IMR-90 (cell line): ENCODE measurements at regions not wholly inside any gene's neighbourhood (a gene's known extent, or its start where the extent isn't known, plus 50 kb on each side); places are given as distances from the start of the nearest gene placed in this dataset.

Experiments used
- ATAC-seq: fragments of 200-7000 bp; cut with Tn5 transposase; 2 replicates; pipeline ENCODE4 v1.9.1; 2020; ENCODE audit warnings: low read depth, mild to moderate bottlenecking, moderate library complexity
- BruUV-seq: library from RNA; stranded (reverse); fragments of 400-500 nt; replicated peaks from 2 replicates; lab custom pipeline; 2021; lab: Mats Ljungman, UMichigan
- CTCF ChIA-PET: fragments of 300-600 bp; formaldehyde crosslinking; extraction: SDS; loops from one replicate; lab custom pipeline; 2021; ENCODE audit warnings: antibody characterized with exemption; lab: Yijun Ruan, JAX
- POLR2A ChIA-PET: fragments of 300-600 bp; sonication (Branson Sonifier 250); formaldehyde crosslinking; loops from one replicate; lab custom pipeline; 2022; ENCODE audit warnings: antibody characterized with exemption; ENCODE audit not compliant: unreplicated experiment; lab: Charles Lee
- DNase-seq: peaks from one replicate; pipeline ENCODE4 v3.0.0; 2013
- H2AFZ ChIP-seq: replicated peaks from 2 replicates; pipeline ENCODE3; 2013; ENCODE audit warnings: low read length, mild to moderate bottlenecking; ENCODE audit not compliant: poor library complexity
- H2AK5ac ChIP-seq: 2 replicates; pipeline ENCODE4 v1.6.1; 2013; ENCODE audit warnings: low read depth, low read length, inconsistent platforms
- H2AK9ac ChIP-seq: replicated peaks from 2 replicates; pipeline ENCODE3; 2013; ENCODE audit warnings: mild to moderate bottlenecking, low read depth, low read length, moderate library complexity; ENCODE audit not compliant: poor library complexity
- H2BK120ac ChIP-seq: 2 replicates; pipeline ENCODE4 v1.6.1; 2013; ENCODE audit warnings: low read depth, low read length, inconsistent platforms
- H2BK15ac ChIP-seq: 3 replicates; pipeline ENCODE4 v1.6.1; 2013; ENCODE audit warnings: low read depth, low read length, inconsistent platforms
- H2BK20ac ChIP-seq: 2 replicates; pipeline ENCODE4 v1.6.1; 2013; ENCODE audit warnings: low read depth, mild to moderate bottlenecking, inconsistent platforms, low read length, moderate library complexity
- H2BK5ac ChIP-seq: 2 replicates; pipeline ENCODE4 v1.6.1; 2013; ENCODE audit warnings: mild to moderate bottlenecking, low read depth, low read length, inconsistent platforms; ENCODE audit not compliant: poor library complexity, severe bottlenecking
- H3K14ac ChIP-seq: replicated peaks from 2 replicates; pipeline ENCODE4 v1.6.1; 2013; ENCODE audit warnings: low read depth, low read length, inconsistent platforms
- H3K18ac ChIP-seq: 2 replicates; pipeline ENCODE4 v1.6.1; 2013; ENCODE audit warnings: low read depth, low read length, control low read depth
- H3K23ac ChIP-seq: 2 replicates; pipeline ENCODE4 v1.6.1; 2013; ENCODE audit warnings: low read depth, low read length, inconsistent platforms
- H3K27ac ChIP-seq: 2 replicates; pipeline ENCODE4 v1.5.1; 2013; ENCODE audit warnings: mild to moderate bottlenecking, control low read depth, low read length; ENCODE audit not compliant: insufficient read depth
- H3K27me3 ChIP-seq: 2 replicates; pipeline ENCODE4 v1.6.1; 2013; ENCODE audit warnings: low read length; ENCODE audit not compliant: control insufficient read depth, insufficient read depth
- H3K36me3 ChIP-seq: 2 replicates; pipeline ENCODE4 v1.6.1; 2013; ENCODE audit warnings: low read length, mixed read lengths; ENCODE audit not compliant: control insufficient read depth, insufficient read depth
- H3K4ac ChIP-seq: 2 replicates; pipeline ENCODE4 v1.6.1; 2013; ENCODE audit warnings: low read depth, low read length, inconsistent platforms
- H3K4me1 ChIP-seq: 2 replicates; pipeline ENCODE4 v1.6.1; 2013; ENCODE audit warnings: low read length, mixed read lengths; ENCODE audit not compliant: control insufficient read depth, insufficient read depth
- H3K4me2 ChIP-seq: 2 replicates; pipeline ENCODE4 v1.6.1; 2013; ENCODE audit warnings: low read depth, mild to moderate bottlenecking, control low read depth, low read length, moderate library complexity
- H3K4me3 ChIP-seq: 2 replicates; pipeline ENCODE4 v1.5.1; 2013; ENCODE audit warnings: low read depth, mild to moderate bottlenecking, control low read depth, low read length, moderate library complexity; ENCODE audit not compliant: insufficient read depth
- H3K56ac ChIP-seq: 2 replicates; pipeline ENCODE4 v1.6.1; 2013; ENCODE audit warnings: low read length, inconsistent platforms; ENCODE audit not compliant: insufficient read depth; ENCODE audit errors: extremely low read depth
- H3K79me1 ChIP-seq, 2 experiments: 2 replicates each; pipeline ENCODE4 v1.6.1; 2013; ENCODE audit warnings: low read length in 2 of 2, inconsistent platforms in 1 of 2, low read depth in 1 of 2
- H3K9ac ChIP-seq: 2 replicates; pipeline ENCODE4 v1.6.1; 2013; ENCODE audit warnings: low read depth, low read length, control low read depth
- H3K9me1 ChIP-seq: 2 replicates; pipeline ENCODE4 v1.6.1; 2013; ENCODE audit warnings: low read length, inconsistent platforms; ENCODE audit not compliant: insufficient read depth
- H3K9me3 ChIP-seq: 2 replicates; pipeline ENCODE4 v1.6.1; 2013; ENCODE audit warnings: low read length; ENCODE audit not compliant: control insufficient read depth, insufficient read depth
- H4K20me1 ChIP-seq: 2 replicates; pipeline ENCODE4 v1.6.1; 2013; ENCODE audit warnings: low read length, inconsistent platforms; ENCODE audit not compliant: insufficient read depth
- H4K5ac ChIP-seq: 2 replicates; pipeline ENCODE4 v1.6.1; 2013; ENCODE audit warnings: mild to moderate bottlenecking, low read depth, low read length, control low read depth
- H4K8ac ChIP-seq, 2 experiments: 2 replicates each; pipeline ENCODE4 v1.6.1; 2013; ENCODE audit warnings: low read depth in 2 of 2, low read length in 2 of 2, control low read depth in 1 of 2, inconsistent platforms in 1 of 2
- H4K91ac ChIP-seq: 2 replicates; pipeline ENCODE4 v1.6.1; 2013; ENCODE audit warnings: low read depth, low read length, inconsistent platforms; ENCODE audit not compliant: insufficient read depth
- CEBPB ChIP-seq: IDR thresholded peaks from 2 replicates; pipeline ENCODE4 v1.6.1; 2012; ENCODE audit warnings: low read depth, low read length, improper control_type of control experiment
- FOS ChIP-seq: fragments of 150-350 bp; IDR thresholded peaks from 2 replicates; pipeline ENCODE4 v1.6.1; 2016; ENCODE audit warnings: low read depth, low read length
- MAZ ChIP-seq: IDR thresholded peaks from 2 replicates; pipeline ENCODE4 v1.6.1; 2012; ENCODE audit warnings: low read depth, mild to moderate bottlenecking, low read length, improper control_type of control experiment, moderate library complexity, borderline replicate concordance
- RAD21 ChIP-seq: IDR thresholded peaks from 2 replicates; pipeline ENCODE4 v1.6.1; 2012; ENCODE audit warnings: low read length, improper control_type of control experiment
- RCOR1 ChIP-seq: IDR thresholded peaks from 2 replicates; pipeline ENCODE4 v1.6.1; 2012; ENCODE audit warnings: mild to moderate bottlenecking, low read length, improper control_type of control experiment; ENCODE audit not compliant: insufficient replicate concordance
- SMC3 ChIP-seq: fragments of 150-350 bp; IDR thresholded peaks from 2 replicates; pipeline ENCODE4 v1.6.1; 2016; ENCODE audit warnings: low read depth, mild to moderate bottlenecking, antibody characterized with exemption, low read length, moderate library complexity
- WGBS, 2 experiments: methylation state at CpG; one replicate each; pipeline versions ENCODE4 v1.1.5 to v1.1.7; 2013; ENCODE audit warnings: missing lambda C conversion rate in 2 of 2; ENCODE audit not compliant: insufficient read length in 1 of 2; ENCODE audit errors: extremely low coverage in 2 of 2; 5-methylcytosine and 5-hydroxymethylcytosine counted together
- dilution Hi-C: fragments of 300-500 bp; cut with HindIII; formaldehyde crosslinking; loops from one replicate; pipeline ENCODE4 v1.14.3; 2018; ENCODE audit warnings: low sequenced_read_pairs; ENCODE audit not compliant: unreplicated experiment
- in situ Hi-C: fragments of 300-500 bp; cut with MboI; formaldehyde crosslinking; loops from 3 replicates; pipeline ENCODE4 v1.14.3; 2019; ENCODE audit warnings: low sequenced_read_pairs, inconsistent platforms, mixed read lengths
- intact Hi-C: fragments of 100-400 bp; cut with micrococcal nuclease; formaldehyde crosslinking; loops from 2 replicates; pipeline ENCODE4 v1.10.0; 2022

GRCh38 chr7:83796760-83797159 lies 147.8 kb upstream of the SEMA3E start:
- CTCF ChIA-PET = interaction anchor here (0.6 kb wide), 1 partner anchor 234 kb away, joined by 5 read pairs; no protein-coding TSS in a partner anchor
- intact Hi-C loops = no loop called here
- H3K18ac ChIP-seq = no peak overlapping the region
- H3K4ac ChIP-seq = no peak overlapping the region
- H3K9me1 ChIP-seq = no peaks in the 10 kb centered on the region
- H3K56ac ChIP-seq = no peak overlapping the region
- no peak overlapping the region for H2BK15ac ChIP-seq
- no TSS peak for BruUV-seq
- H3K27ac ChIP-seq = no peak overlapping the region
- no peak overlapping the region for H3K4me3 ChIP-seq
- H3K9ac ChIP-seq = no peak overlapping the region
- TF ChIP-seq MAZ (no peak), SMC3 (no peak), CEBPB (no peak), RAD21 (no peak), RCOR1 (no peak), FOS (no peak)
- no peaks in the 10 kb centered on the region for H3K79me1 ChIP-seq
- no peak overlapping the region for H2BK120ac ChIP-seq
- no peaks in the 10 kb centered on the region for H3K4me1 ChIP-seq
- in situ Hi-C loops = no loop called here
- POLR2A ChIA-PET = no interaction called here
- no peak overlapping the region for H2AK5ac ChIP-seq
- no peak overlapping the region for H4K8ac ChIP-seq
- dilution Hi-C loops = no loop called here
- no peaks in the 10 kb centered on the region for H3K27me3 ChIP-seq
- no peak overlapping the region for H3K23ac ChIP-seq
- no peaks in the 10 kb centered on the region for H3K9me3 ChIP-seq
- H3K4me2 ChIP-seq = no peak overlapping the region
- no peaks in the 10 kb centered on the region for H4K20me1 ChIP-seq
- ATAC-seq (no peak), DNase-seq (no peak)
- H2BK5ac ChIP-seq = no peak overlapping the region
- no peak overlapping the region for H2AK9ac ChIP-seq
- H2AFZ ChIP-seq = no peak overlapping the region
- WGBS, 2 experiments = no CpG with 5 or more reads among the region's 3 CpGs
- no peak overlapping the region for H2BK20ac ChIP-seq
- no peak overlapping the region for H4K91ac ChIP-seq
- H4K5ac ChIP-seq = no peak overlapping the region
- H3K36me3 ChIP-seq = no peaks in the 10 kb centered on the region
- no peak overlapping the region for H3K14ac ChIP-seq
